ENCODE measurements at regions not wholly inside any gene's neighbourhood (a gene's known extent, or its start where the extent isn't known, plus 50 kb on each side); places are given as distances from the start of the nearest gene placed in this dataset.

DNA sequence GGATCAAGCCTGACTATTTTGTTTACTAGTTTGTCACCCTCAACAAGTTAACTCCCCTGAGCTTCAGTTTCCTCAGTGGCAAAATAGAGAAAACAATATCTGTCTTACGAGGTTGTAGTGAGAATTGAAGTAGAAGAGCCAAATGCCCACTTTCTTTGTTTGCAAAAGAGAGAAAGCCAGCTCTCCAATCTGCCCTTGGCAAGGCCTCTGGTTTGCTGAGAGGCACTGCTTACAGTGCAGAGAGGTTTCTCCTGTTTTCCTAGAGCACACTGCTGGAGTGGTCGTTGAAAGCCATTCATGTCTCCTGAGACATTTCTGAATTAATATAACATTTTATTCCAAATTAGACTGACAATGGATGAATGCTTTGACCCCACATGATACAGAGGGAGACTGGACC is 260.5 kb upstream of the IGF1R start:
- TF ChIP-seq CTCF (IDR thresholded peaks at IDR 0.05) (no peak), POLR2A (IDR thresholded peaks at IDR 0.05) (no peak)
